Activated CD4-positive, alpha-beta T cell treated with anti-CD3 and anti-CD28 coated beads, Interleukin-2, amount 10 ng/mL, durations not matched to agents 7 days and 5 days (primary cell): ENCODE measurements at regions not wholly inside any gene's neighbourhood (a gene's known extent, or its start where the extent isn't known, plus 50 kb on each side); places are given as distances from the start of the nearest gene placed in this dataset.

Source experiments
- CTCF ChIA-PET: fragments of 350-600 bp; sonication (Branson Sonifier 250); formaldehyde crosslinking; loops from one replicate; lab custom pipeline; 2021; ENCODE audit warnings: antibody characterized with exemption; lab: Charles Lee
- POLR2A ChIA-PET: fragments of 350-600 bp; sonication (Branson Sonifier 250); formaldehyde crosslinking; loops from one replicate; lab custom pipeline; 2021; ENCODE audit warnings: antibody characterized with exemption; lab: Charles Lee
- DNase-seq: peaks from one replicate; pipeline ENCODE4 v3.0.0-alpha.2; 2020
- H3K27ac Mint-ChIP-seq: one replicate; pipeline ENCODE4 v1.8.0; 2021; ENCODE audit warnings: mild to moderate bottlenecking, moderate library complexity, mixed read lengths
- H3K27me3 Mint-ChIP-seq: one replicate; pipeline ENCODE4 v1.8.0; 2021; ENCODE audit warnings: mixed read lengths
- H3K36me3 Mint-ChIP-seq: one replicate; pipeline ENCODE4 v1.8.0; 2021; ENCODE audit warnings: low read depth, mixed read lengths
- H3K4me1 Mint-ChIP-seq: one replicate; pipeline ENCODE4 v1.8.0; 2021; ENCODE audit warnings: mixed read lengths
- H3K4me3 Mint-ChIP-seq: one replicate; pipeline ENCODE4 v1.8.0; 2021; ENCODE audit warnings: mild to moderate bottlenecking, moderate library complexity, mixed read lengths
- H3K9me3 Mint-ChIP-seq: one replicate; pipeline ENCODE4 v1.8.0; 2021; ENCODE audit warnings: mixed read lengths

DNA sequence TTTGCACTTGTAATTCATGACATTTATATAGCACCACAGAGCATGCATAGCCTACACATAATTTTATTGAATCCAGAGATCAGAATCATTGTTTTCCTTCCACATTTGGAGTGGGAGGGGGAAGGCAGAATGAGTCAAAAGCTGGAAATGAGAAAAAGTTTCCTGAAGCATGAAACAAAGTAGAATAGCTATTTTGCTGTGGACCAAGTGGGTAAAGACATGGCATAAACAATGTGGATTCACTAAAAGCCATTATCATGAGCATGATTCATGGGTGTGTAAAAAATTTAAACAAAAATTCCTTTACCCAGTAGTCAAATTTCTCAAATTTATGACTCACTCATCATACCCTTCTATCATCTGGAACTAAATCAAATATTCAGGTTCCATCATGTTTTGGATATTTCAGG is 97.9 kb downstream of the YIPF5 start:
- no peak overlapping the region for H3K27ac Mint-ChIP-seq
- no peak overlapping the region for H3K4me3 Mint-ChIP-seq
- ChIA-PET CTCF (no interaction called here), POLR2A (no interaction called here)
- no peaks in the 10 kb centered on the region for H3K4me1 Mint-ChIP-seq
- no peak for DNase-seq
- no peaks in the 10 kb centered on the region for H3K27me3 Mint-ChIP-seq
- no peaks in the 10 kb centered on the region for H3K36me3 Mint-ChIP-seq
- no peaks in the 10 kb centered on the region for H3K9me3 Mint-ChIP-seq

DNA sequence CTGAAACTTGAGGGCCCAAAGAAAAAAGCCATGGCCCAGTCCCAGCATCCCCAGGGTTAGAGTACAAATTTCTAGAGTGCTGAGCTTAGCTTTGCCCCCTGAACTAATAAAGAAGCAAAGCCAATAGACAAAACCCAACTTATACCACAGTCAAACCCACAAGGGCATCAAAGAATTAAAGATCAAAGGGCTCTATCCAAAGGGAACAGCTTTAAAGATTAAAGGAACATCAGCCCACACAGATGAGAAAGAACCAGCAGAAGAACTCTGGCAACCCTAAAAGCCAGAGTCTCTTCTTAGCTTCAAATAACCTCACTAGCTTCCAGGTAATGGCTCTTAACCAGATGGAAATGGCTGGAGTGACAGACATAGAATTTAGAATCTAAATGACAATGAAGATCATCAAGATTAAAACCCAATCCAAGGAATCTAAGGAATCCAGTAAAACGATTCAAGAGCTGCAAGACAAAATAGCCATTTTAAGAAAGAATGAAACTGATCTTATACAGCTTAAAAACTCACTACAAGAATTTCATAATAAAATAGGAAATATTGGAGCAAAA is 93.9 kb downstream of the YIPF5 start:
- Mint-ChIP-seq H3K4me1 (no peaks in the 10 kb centered on the region), H3K9me3 (peaks cover 3% of the 10 kb centered on the region), H3K27me3 (peaks cover 3% of the 10 kb centered on the region), H3K36me3 (no peaks in the 10 kb centered on the region), H3K4me3 (no peak overlapping the region), H3K27ac (no peak overlapping the region)
- ChIA-PET POLR2A (no interaction called here), CTCF (interaction anchor here (0.6 to 1.2 kb wide), 2 partner anchors 12 to 180 kb away, joined by 3 to 4 read pairs; no protein-coding TSS in a partner anchor)
- no peak for DNase-seq

DNA sequence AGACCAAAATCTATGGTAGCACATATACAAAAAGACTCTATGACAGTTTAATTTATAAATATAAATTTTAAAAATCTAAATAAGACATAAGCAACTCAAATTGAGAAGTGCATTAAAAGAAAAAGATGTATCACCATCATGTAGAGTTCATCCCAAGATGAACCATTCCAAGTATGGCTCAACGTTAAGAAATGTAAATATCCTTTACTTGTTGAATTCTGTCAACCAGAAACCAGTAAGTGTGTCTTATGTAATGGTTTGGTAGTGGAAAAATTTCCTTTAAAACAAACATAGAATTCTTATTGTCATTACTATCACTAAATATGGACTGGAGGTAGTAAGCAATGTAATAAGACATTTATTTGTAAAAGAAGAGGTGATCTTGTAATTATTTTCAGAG is 87.3 kb downstream of the YIPF5 start:
- H3K4me3 Mint-ChIP-seq, result no peak overlapping the region

DNA sequence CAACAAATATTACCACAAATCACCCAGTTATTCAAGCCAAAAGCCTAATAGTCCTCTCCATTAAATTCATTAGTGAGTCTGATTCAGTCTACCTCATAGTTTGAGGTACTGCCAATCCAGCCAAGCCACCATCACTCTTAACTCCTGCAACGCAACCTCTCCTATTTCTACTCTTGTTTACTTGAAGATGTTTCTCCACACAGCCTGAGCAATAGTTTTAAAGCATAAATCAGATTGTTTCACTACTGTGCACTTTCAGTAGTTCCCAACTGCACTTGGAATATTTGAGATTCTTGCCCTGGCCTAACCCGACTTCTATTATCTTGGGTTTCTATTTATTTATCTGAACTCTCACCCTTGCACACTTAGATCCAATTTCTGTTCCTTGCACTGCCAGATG is 85.5 kb downstream of the YIPF5 start:
- H3K27ac Mint-ChIP-seq, result no peak overlapping the region
- POLR2A ChIA-PET, result no interaction called here
- no peak for DNase-seq
- H3K4me3 Mint-ChIP-seq, result no peak overlapping the region
- H3K36me3 Mint-ChIP-seq, result no peaks in the 10 kb centered on the region
- peaks cover 2% of the 10 kb centered on the region for H3K9me3 Mint-ChIP-seq
- CTCF ChIA-PET, result no interaction called here
- no peaks in the 10 kb centered on the region for H3K27me3 Mint-ChIP-seq
- no peaks in the 10 kb centered on the region for H3K4me1 Mint-ChIP-seq

More for the DNA sequence above, 87.3 kb downstream of the YIPF5 start:
- no peak for DNase-seq
- ChIA-PET CTCF (no interaction called here), POLR2A (no interaction called here)
- peaks cover 3% of the 10 kb centered on the region for H3K27me3 Mint-ChIP-seq
- H3K9me3 Mint-ChIP-seq, result peaks cover 2% of the 10 kb centered on the region
- no peaks in the 10 kb centered on the region for H3K4me1 Mint-ChIP-seq
- H3K36me3 Mint-ChIP-seq, result no peaks in the 10 kb centered on the region
- H3K27ac Mint-ChIP-seq, result no peak overlapping the region

DNA sequence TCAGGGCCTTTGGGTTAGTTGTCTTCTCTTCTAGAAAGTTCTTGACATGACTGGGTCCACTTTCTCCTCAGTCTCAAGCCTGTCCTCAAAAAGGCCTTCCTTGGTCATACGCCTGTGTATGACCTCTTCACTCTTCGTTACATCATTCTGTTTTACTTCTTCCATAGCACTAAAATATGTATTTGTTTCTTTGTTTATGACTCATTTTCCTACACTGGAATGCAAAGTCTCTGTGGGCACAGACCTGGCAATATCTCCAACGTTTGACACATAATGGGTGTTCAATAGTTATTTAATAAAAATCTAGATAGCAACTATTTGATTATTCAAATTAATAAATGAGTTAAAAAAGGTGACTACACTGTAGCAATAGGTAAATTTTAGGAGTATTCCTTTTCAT is 85.1 kb downstream of the YIPF5 start:
- Mint-ChIP-seq H3K4me1 (no peaks in the 10 kb centered on the region), H3K27me3 (no peaks in the 10 kb centered on the region), H3K9me3 (peaks cover 2% of the 10 kb centered on the region), H3K27ac (no peak overlapping the region), H3K4me3 (no peak overlapping the region), H3K36me3 (no peaks in the 10 kb centered on the region)
- DNase-seq, result no peak
- POLR2A ChIA-PET, result no interaction called here
- CTCF ChIA-PET, result no interaction called here

DNA sequence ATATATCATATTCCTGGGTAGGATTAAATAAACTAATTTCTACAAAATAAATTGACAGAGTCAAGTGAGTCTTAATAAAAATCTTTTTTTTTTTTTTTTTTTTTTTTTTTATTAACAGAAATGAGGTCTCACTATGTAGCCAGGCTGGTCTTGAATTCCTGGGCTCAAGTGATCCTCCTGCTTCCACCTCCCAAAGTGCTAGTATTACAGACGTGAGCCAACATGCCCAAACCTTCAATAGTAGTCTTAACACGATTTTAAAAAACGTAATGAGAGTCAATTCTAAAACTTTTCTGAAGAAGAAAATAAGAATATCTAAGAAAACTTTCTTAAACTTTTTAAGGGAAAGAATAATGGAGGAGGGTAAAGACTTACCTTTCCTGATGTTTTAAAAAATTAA is 84.2 kb downstream of the YIPF5 start:
- POLR2A ChIA-PET, result no interaction called here
- Mint-ChIP-seq H3K27me3 (no peaks in the 10 kb centered on the region), H3K27ac (no peak overlapping the region), H3K9me3 (peaks cover 2% of the 10 kb centered on the region), H3K4me1 (no peaks in the 10 kb centered on the region), H3K4me3 (no peak overlapping the region), H3K36me3 (no peaks in the 10 kb centered on the region)
- DNase-seq, result no peak
- CTCF ChIA-PET, result no interaction called here

DNA sequence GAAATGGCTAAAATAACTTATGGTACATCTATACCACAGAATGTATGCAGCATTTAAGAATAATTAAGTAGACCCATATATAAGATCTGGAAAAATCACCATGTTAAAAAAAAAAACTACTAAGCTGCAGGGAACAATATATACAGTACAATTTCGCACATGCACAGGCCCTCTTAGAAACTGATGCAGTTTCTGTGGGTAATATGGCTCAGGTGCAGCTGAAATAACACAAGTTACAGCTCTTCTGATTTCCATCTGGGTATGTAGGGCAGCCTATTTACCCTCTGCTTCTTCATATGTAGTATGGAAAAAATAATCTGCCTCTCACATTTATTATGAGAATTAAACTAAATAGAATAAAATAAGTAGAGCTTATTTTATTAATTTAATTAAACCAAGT is 82.9 kb downstream of the YIPF5 start:
- H3K27ac Mint-ChIP-seq, result no peak overlapping the region
- H3K9me3 Mint-ChIP-seq, result no peaks in the 10 kb centered on the region
- DNase-seq, result no peak
- H3K4me3 Mint-ChIP-seq, result no peak overlapping the region
- POLR2A ChIA-PET, result no interaction called here
- H3K36me3 Mint-ChIP-seq, result no peaks in the 10 kb centered on the region
- H3K4me1 Mint-ChIP-seq, result no peaks in the 10 kb centered on the region
- no peaks in the 10 kb centered on the region for H3K27me3 Mint-ChIP-seq
- CTCF ChIA-PET, result interaction anchor here (0.9 to 1.3 kb wide), 2 partner anchors 12 kb away, joined by 3 read pairs; no protein-coding TSS in a partner anchor

DNA sequence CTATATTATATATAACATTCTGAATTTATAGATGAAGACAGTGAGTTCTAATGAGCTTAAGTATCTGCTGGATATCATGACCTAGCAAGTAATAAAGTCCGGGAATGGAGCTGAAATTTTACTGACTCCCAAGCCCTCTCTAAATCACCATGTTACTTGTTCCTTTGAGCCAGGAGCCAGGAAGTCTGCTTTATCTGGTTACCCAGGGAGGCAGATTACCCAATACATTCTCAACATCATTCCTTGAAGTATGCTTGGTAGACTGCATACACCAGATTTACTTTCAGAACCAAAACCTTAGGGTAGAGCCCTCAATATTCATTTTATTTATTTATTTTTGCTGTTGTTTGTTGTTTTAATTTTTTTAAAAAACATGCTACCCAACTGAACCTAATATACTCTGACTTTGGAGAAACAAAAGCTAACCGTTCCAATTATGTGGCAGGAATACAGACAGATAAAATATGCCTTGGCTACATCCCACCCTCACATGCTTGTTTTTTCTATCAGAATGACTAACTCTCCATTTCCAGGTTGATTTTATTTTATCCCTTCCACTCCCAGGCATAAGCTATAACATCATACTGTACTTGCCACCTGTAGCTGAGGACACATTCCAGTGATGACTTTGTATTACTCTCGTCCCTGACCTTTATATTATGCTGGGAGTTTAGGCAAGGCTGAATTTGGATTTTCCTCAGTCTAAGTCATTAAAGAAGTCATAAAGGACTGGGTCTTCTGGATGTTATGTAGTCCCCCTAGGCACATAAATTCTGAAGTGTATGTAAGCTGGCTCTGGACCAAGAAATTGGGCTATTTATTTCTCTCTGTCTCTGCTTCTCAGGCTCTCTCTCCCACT is 82.0 kb downstream of the YIPF5 start:
- no peak overlapping the region for H3K27ac Mint-ChIP-seq
- DNase-seq, result no peak
- no peaks in the 10 kb centered on the region for H3K9me3 Mint-ChIP-seq
- no peaks in the 10 kb centered on the region for H3K27me3 Mint-ChIP-seq
- H3K4me3 Mint-ChIP-seq, result no peak overlapping the region
- H3K4me1 Mint-ChIP-seq, result no peaks in the 10 kb centered on the region
- no peaks in the 10 kb centered on the region for H3K36me3 Mint-ChIP-seq
- ChIA-PET CTCF (interaction anchor here (0.9 to 1.3 kb wide), 3 partner anchors 11 to 13 kb away, joined by 3 read pairs; no protein-coding TSS in a partner anchor), POLR2A (no interaction called here)

DNA sequence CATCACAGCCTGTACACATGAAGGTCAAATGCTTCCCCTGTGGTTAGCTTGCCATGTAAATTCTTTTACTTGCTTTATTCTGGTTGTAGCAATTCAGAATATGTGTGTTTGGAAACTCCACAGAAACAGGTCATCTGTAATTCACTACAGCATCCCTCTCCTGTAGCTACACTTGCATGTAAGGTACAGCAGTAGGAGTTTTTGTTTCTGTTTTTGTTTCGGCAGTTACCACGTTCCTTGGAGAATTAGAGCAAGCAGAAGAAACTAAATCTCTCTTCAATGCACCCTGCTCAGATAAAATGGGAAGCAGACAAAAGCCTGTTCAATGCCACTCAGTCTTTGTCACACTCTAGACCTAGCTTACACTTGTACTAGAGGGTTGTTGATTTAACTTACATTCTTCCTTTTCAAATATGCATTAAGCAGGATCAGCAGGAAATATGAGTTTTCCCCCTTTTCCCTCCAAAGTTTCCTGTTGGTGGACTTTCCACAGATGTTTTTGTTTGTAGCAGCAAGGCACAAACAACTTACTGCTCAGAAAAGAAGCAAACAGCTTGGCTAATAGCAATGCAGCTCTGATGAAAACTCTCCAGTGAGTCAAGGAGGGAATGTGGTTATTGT is 80.9 kb downstream of the YIPF5 start:
- peaks cover 4% of the 10 kb centered on the region for H3K4me1 Mint-ChIP-seq
- no peaks in the 10 kb centered on the region for H3K9me3 Mint-ChIP-seq
- H3K4me3 Mint-ChIP-seq, result no peak overlapping the region
- no peaks in the 10 kb centered on the region for H3K27me3 Mint-ChIP-seq
- no peak for DNase-seq
- CTCF ChIA-PET, result interaction anchor here (1.1 kb wide), 1 partner anchor 12 kb away, joined by 3 read pairs; no protein-coding TSS in a partner anchor
- no peak overlapping the region for H3K27ac Mint-ChIP-seq
- no peaks in the 10 kb centered on the region for H3K36me3 Mint-ChIP-seq
- POLR2A ChIA-PET, result no interaction called here

DNA sequence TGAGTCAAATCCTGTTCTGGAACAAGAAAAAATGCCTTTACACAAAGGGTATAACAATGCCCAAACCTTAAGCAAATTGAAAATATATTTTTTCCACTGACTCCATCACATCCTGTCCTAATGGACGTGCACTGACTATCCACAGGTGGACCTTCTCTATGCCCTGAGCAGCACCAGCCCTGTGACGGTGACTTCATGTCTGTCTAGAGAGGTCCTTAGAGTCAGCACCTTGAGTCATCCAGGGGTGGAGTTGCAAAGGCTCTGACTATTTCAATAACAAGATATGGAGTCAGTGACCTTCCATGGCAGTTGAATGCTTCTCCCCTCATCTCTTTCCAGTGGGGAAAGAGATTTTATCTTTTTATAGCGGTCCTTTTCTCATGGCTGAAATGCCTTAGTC is 78.0 kb downstream of the YIPF5 start:
- ChIA-PET POLR2A (no interaction called here), CTCF (no interaction called here)
- Mint-ChIP-seq H3K4me3 (no peak overlapping the region), H3K27ac (no peak overlapping the region), H3K36me3 (no peaks in the 10 kb centered on the region), H3K4me1 (peaks cover 4% of the 10 kb centered on the region), H3K9me3 (no peaks in the 10 kb centered on the region), H3K27me3 (no peaks in the 10 kb centered on the region)
- no peak for DNase-seq

DNA sequence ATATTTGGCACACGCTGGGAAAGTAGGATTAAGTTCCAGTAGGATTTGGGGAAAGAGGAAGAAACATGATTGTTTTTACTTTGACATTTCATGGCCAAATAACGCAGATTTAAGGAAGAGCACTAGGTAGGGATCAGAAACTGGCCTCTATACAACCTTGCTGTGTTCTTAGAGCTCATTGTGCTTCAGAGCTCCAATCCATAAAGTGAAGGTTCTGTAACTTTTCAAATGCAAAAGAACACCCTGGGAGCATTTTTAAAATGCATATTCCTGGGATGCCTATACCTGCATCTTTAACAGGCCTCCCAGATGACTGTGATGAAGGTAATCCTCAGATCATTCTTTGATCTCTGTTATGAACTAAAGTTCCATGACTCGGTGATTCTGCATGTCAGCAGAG is 77.1 kb downstream of the YIPF5 start:
- H3K4me1 Mint-ChIP-seq, result peaks cover 4% of the 10 kb centered on the region
- H3K27ac Mint-ChIP-seq, result no peak overlapping the region
- ChIA-PET CTCF (no interaction called here), POLR2A (no interaction called here)
- no peaks in the 10 kb centered on the region for H3K36me3 Mint-ChIP-seq
- no peaks in the 10 kb centered on the region for H3K27me3 Mint-ChIP-seq
- no peak overlapping the region for H3K4me3 Mint-ChIP-seq
- no peak for DNase-seq
- H3K9me3 Mint-ChIP-seq, result no peaks in the 10 kb centered on the region

DNA sequence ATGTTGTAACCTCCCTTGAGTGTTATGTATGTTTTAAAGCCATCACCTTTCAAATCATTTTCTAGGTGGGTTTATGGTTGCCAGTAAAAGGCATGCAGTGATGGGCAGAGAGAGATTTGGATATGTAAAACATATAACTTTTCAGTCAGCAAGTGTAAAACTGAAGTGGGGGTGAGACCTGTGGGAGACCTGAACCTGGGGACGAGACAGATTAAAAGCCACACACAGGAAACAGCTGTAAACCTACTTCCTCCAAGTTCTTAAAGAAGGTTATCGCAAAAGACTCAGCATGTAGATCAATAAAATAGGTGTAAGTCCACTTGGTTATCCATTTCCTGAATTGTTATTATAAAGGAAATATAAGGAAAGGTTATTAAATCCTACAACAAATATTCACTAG is 76.6 kb downstream of the YIPF5 start:
- Mint-ChIP-seq H3K27ac (no peak overlapping the region), H3K27me3 (no peaks in the 10 kb centered on the region), H3K4me3 (no peak overlapping the region), H3K36me3 (no peaks in the 10 kb centered on the region), H3K9me3 (no peaks in the 10 kb centered on the region), H3K4me1 (peaks cover 4% of the 10 kb centered on the region)
- no peak for DNase-seq
- CTCF ChIA-PET, result no interaction called here
- POLR2A ChIA-PET, result no interaction called here

DNA sequence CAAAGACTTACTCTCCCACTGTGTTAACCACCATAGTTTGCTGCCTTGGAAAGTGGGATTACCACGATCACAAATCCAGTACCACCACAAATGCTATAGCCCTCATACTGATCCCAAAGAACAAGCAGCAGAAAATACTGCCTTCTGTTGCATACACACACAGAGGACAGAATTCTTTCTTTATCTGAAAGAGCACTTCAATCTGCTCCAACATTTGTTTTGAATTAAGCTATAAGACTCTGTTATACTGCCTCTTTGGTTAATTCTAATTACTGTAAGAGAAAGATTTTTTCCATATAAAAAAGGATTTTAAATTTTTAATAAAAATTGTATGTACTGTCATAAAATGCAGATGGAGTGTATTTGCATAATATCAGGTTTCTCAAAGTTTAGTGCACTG is 69.8 kb downstream of the YIPF5 start:
- Mint-ChIP-seq H3K27ac (no peak overlapping the region), H3K27me3 (no peaks in the 10 kb centered on the region), H3K9me3 (no peaks in the 10 kb centered on the region), H3K36me3 (no peaks in the 10 kb centered on the region), H3K4me1 (no peaks in the 10 kb centered on the region), H3K4me3 (no peak overlapping the region)
- ChIA-PET CTCF (no interaction called here), POLR2A (no interaction called here)
- DNase-seq, result no peak
